Pancreas (tissue), 10 donors: ENCODE measurements at regions not wholly inside any gene's neighbourhood (a gene's known extent, or its start where the extent isn't known, plus 50 kb on each side); places are given as distances from the start of the nearest gene placed in this dataset.

Source experiments
- ATAC-seq, 4 donors: fragments of 200-7000 bp; cut with Tn5 transposase; one replicate each; pipeline versions ENCODE4 v1.8.0 to v1.9.1; 2020; ENCODE audit warnings: mild to moderate bottlenecking in 4 of 4, moderate library complexity in 4 of 4
- DNase-seq, 6 donors: peaks; one replicate each; pipeline ENCODE4 v3.0.0-alpha.2; 2020
- FAIRE-seq: peaks from 2 replicates; lab custom pipeline; 2012; peaks lifted over from hg19 to GRCh38; lab: Jason Lieb, UNC
- H3K27ac ChIP-seq, 4 donors: fragments of 200-600 bp; sonication (generic); 1 replicate in 3 of 4; 2 replicates in 1 of 4; pipeline versions ENCODE4 v1.5.0 to v1.8.0; 2020
- H3K27me3 ChIP-seq, 4 donors: fragments of 200-600 bp; one replicate each; pipeline ENCODE4 v1.8.0; 2021
- H3K36me3 ChIP-seq, 3 donors: fragments of 200-600 bp; sonication (generic) in 1 of 3; one replicate each; pipeline versions ENCODE4 v1.5.0 to v1.8.0; 2020 to 2021
- H3K4me1 ChIP-seq, 3 donors: fragments of 200-600 bp; one replicate each; pipeline ENCODE4 v1.8.0; 2021
- H3K4me3 ChIP-seq, 4 donors: fragments of 200-600 bp; sonication (generic) in 2 of 4; one replicate each; pipeline versions ENCODE4 v1.5.0 to v1.8.0; 2020 to 2021
- H3K9me3 ChIP-seq, 4 donors: fragments of 200-600 bp; one replicate each; pipeline ENCODE4 v1.8.0; 2021
- WGBS, 2 donors: extraction: QIAGEN DNeasy Blood & Tissue Kit; methylation state at CpG; one replicate each; pipeline ENCODE4 v1.1.7; 2013; 5-methylcytosine and 5-hydroxymethylcytosine counted together
- intact Hi-C, 3 donors: fragments of 100-400 bp; cut with DNase I; formaldehyde crosslinking; loops; one replicate each; pipeline versions ENCODE4 v1.11.1 to v1.14.2; 2022
- TF ChIP-seq, protein P1 (sequence below), 4 donors: fragments of 200-600 bp; sonication (generic) in 3 of 4; IDR thresholded peaks; one replicate each; pipeline versions ENCODE4 v1.5.0 to v1.8.0; 2021; ENCODE audit warnings: antibody characterized with exemption in 4 of 4
- donor health status: healthy with polysubstance abuse.
- donor health status: DM: no; HTN: no; CAD: no; lungs with moderate emphysema.
- donor health status: DM: no; HTN: no; CAD: no.
- donor health status: control.
- donor health status: control.
- donor health status: Bipolar disorder and iron deficiency.
- donor health status: DM: yes; HTN: yes; CAD: no.
- donor health status: DM: no; HTN: no; CAD: no.
- donor health status: DM: no; HTN: no; CAD: no.
- donor health status: DM: yes; HTN: yes; CAD: no.

DNA sequence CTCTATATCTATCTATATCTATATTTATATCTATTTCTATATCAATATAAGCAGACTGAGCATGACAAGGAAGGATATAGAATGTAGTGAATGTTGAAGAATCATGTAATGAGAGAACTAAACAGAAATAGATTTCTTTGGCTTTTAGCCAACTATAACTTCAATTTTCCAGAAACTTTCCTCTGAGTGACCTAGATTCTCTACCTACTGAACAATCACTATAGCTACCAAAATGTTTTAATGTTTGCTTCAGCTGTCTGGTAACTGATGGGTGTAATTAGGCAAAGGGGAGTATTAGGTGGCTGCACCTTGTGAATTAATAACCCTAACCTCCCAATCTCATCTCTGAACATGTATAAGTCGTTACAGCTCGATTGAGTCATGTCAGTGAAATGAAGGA is 76.4 kb upstream of the ROBO1 start:
- Histone ChIP-seq H3K36me3 (no peaks in the 10 kb centered on the region), H3K27me3 (no peaks in the 10 kb centered on the region), H3K4me3 (no peak overlapping the region), H3K4me1 (no peaks in the 10 kb centered on the region), H3K27ac (no peak overlapping the region), H3K9me3 (no peaks in the 10 kb centered on the region)
- intact Hi-C loops, result no loop called here
- DNase-seq, result no peak
- peak in 1 of 4 donors; percentile 72 for ATAC-seq
- no peak for FAIRE-seq
- 38 to 65% methylated on average over 2 of the region's 2 CpGs for WGBS, 2 donors
- TF ChIP-seq, protein P1, sequence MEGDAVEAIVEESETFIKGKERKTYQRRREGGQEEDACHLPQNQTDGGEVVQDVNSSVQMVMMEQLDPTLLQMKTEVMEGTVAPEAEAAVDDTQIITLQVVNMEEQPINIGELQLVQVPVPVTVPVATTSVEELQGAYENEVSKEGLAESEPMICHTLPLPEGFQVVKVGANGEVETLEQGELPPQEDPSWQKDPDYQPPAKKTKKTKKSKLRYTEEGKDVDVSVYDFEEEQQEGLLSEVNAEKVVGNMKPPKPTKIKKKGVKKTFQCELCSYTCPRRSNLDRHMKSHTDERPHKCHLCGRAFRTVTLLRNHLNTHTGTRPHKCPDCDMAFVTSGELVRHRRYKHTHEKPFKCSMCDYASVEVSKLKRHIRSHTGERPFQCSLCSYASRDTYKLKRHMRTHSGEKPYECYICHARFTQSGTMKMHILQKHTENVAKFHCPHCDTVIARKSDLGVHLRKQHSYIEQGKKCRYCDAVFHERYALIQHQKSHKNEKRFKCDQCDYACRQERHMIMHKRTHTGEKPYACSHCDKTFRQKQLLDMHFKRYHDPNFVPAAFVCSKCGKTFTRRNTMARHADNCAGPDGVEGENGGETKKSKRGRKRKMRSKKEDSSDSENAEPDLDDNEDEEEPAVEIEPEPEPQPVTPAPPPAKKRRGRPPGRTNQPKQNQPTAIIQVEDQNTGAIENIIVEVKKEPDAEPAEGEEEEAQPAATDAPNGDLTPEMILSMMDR (IDR thresholded peaks at IDR 0.05), result no peak

GRCh38 chr3:79843180-79843579 is 75.4 kb upstream of the ROBO1 start:
- no peaks in the 10 kb centered on the region for H3K9me3 ChIP-seq
- intact Hi-C loops, result no loop called here
- no peaks in the 10 kb centered on the region for H3K27me3 ChIP-seq
- FAIRE-seq (no peak), ATAC-seq (no peak), DNase-seq (no peak)
- TF ChIP-seq, protein P1 (IDR thresholded peaks at IDR 0.05), result no peak
- H3K36me3 ChIP-seq, result no peaks in the 10 kb centered on the region
- H3K4me1 ChIP-seq, result no peaks in the 10 kb centered on the region
- no peak overlapping the region for H3K4me3 ChIP-seq
- H3K27ac ChIP-seq, result no peak overlapping the region

DNA sequence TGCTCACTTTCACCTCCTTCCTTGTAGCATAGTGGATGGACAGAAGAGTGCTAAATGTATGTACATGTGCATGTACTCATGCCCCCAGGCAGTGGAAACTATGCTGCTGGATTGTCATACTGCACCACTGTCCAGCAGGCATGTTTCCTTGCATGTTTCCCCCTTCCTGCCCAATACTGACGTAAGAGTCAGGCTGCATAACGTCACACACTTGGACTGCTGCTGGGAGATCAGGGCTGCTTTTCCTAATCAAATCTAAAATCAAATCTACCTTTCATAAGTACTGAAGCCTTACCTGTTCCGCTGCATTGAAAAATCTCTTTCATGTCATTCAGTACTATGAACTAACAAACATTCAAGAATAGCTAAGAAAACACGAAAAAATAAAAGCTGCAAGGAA is 67.9 kb upstream of the ROBO1 start:
- intact Hi-C loops, result no loop called here
- TF ChIP-seq, protein P1 (IDR thresholded peaks at IDR 0.05), result no peak
- Histone ChIP-seq H3K9me3 (no peaks in the 10 kb centered on the region), H3K4me3 (no peak overlapping the region), H3K36me3 (no peaks in the 10 kb centered on the region), H3K27me3 (no peaks in the 10 kb centered on the region), H3K4me1 (no peaks in the 10 kb centered on the region), H3K27ac (no peak overlapping the region)
- ATAC-seq, result no peak
- no peak for FAIRE-seq
- DNase-seq, result no peak
- WGBS, 2 donors, result 47 to 55% methylated on average over 4 of the region's 4 CpGs

DNA sequence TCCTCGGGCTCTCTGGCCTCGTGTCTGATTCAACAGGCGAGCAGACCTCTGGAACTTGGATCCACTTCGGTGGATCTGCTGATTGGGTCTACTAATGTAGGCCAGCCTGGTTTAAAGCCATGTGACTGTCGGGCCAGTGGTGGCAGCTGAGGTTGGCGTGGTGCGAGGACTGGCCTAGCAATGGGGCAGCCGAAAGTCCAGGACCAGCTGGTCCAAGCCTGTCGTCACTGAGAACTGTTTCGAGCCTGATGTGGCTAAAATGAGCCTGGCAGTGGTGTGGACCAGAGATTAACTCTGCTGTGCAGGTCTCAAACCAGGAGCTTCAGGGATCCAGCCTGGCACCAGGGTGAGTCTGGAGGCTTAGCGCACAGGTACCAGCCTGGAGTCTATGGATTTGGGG is 56.4 kb upstream of the ROBO1 start:
- H3K4me3 ChIP-seq, result no peak overlapping the region
- intact Hi-C loops, result no loop called here
- no peaks in the 10 kb centered on the region for H3K4me1 ChIP-seq
- TF ChIP-seq, protein P1 (IDR thresholded peaks at IDR 0.05), result no peak
- H3K27me3 ChIP-seq, result no peaks in the 10 kb centered on the region
- 65 to 70% methylated on average over 11 of the region's 11 CpGs for WGBS, 2 donors
- H3K36me3 ChIP-seq, result no peaks in the 10 kb centered on the region
- no peaks in the 10 kb centered on the region for H3K9me3 ChIP-seq
- DNase-seq (peak in 1 of 6 donors; percentile 31), ATAC-seq (no peak), FAIRE-seq (no peak)
- H3K27ac ChIP-seq, result no peak overlapping the region

- H3K9me3 ChIP-seq, result no peaks in the 10 kb centered on the region
- TF ChIP-seq, protein P1 (IDR thresholded peaks at IDR 0.05), result no peak
- FAIRE-seq (no peak), ATAC-seq (no peak), DNase-seq (no peak)
- 51 to 52% methylated on average over 2 of the region's 2 CpGs for WGBS, 2 donors
- intact Hi-C loops, result no loop called here
- H3K27me3 ChIP-seq, result no peaks in the 10 kb centered on the region
- no peak overlapping the region for H3K27ac ChIP-seq
- H3K36me3 ChIP-seq, result no peaks in the 10 kb centered on the region
- no peaks in the 10 kb centered on the region for H3K4me1 ChIP-seq
- no peak overlapping the region for H3K4me3 ChIP-seq
Observed at GRCh38 chr3:79822076-79822475, 54.3 kb upstream of the ROBO1 start.
